Activated naive CD4-positive, alpha-beta T cell treated with anti-CD3 and anti-CD28 coated beads, Interleukin-2, amount 50 U/mL, for 72 hours (primary cell): ENCODE measurements at regions not wholly inside any gene's neighbourhood (a gene's known extent, or its start where the extent isn't known, plus 50 kb on each side); places are given as distances from the start of the nearest gene placed in this dataset.
"Not testable (repeated sequence)": the region's sequence is repeated elsewhere in the genome, so short reads cannot be mapped to it uniquely, and the experiment has no call there.

Experiments used
- ATAC-seq, 2 donors: fragments of 150-1000 bp; cut with Tn5 transposase; 2 replicates each; pipeline ENCODE4 v1.10.0; 2021; ENCODE audit warnings: mild to moderate bottlenecking in 2 of 2, moderate library complexity in 2 of 2
- DNase-seq, 2 donors: peaks; one replicate each; pipeline ENCODE4 v3.0.0; 2021 to 2022; ENCODE audit warnings: low spot score in 2 of 2
- H3K27ac Mint-ChIP-seq, 2 donors: one replicate each; pipeline ENCODE4 v1.8.0; 2022; ENCODE audit warnings: mild to moderate bottlenecking in 2 of 2, mixed read lengths in 2 of 2
- H3K36me3 Mint-ChIP-seq, 2 donors: one replicate each; pipeline ENCODE4 v1.8.0; 2022; ENCODE audit warnings: mixed read lengths in 2 of 2
- H3K9me3 Mint-ChIP-seq, 2 donors: one replicate each; pipeline ENCODE4 v1.8.0; 2022; ENCODE audit warnings: mixed read lengths in 2 of 2

GRCh38 chr5:43893951-43894684 is 291.1 kb downstream of the NNT start:
- H3K27ac Mint-ChIP-seq: no peak overlapping the region
- ATAC-seq: no peak

GRCh38 chr5:43891112-43891511 is 288.1 kb downstream of the NNT start:
- no peak overlapping the region for H3K27ac Mint-ChIP-seq

More at GRCh38 chr5:43893951-43894684, 291.1 kb downstream of the NNT start:
- Mint-ChIP-seq H3K9me3 (peaks cover 0 to 7% of the 10 kb centered on the region in 2 donors), H3K36me3 (no peaks in the 10 kb centered on the region)
- DNase-seq: no peak

GRCh38 chr5:43889233-43889632 is 286.3 kb downstream of the NNT start:
- ATAC-seq (no peak), DNase-seq (no peak)
- peaks cover 3 to 5% of the 10 kb centered on the region in 2 donors for H3K9me3 Mint-ChIP-seq
- H3K36me3 Mint-ChIP-seq: no peaks in the 10 kb centered on the region
- no peak overlapping the region for H3K27ac Mint-ChIP-seq

More at GRCh38 chr5:43891112-43891511, 288.1 kb downstream of the NNT start:
- ATAC-seq (no peak), DNase-seq (no peak)
- H3K9me3 Mint-ChIP-seq: peaks cover 3 to 5% of the 10 kb centered on the region in 2 donors
- no peaks in the 10 kb centered on the region for H3K36me3 Mint-ChIP-seq

GRCh38 chr5:43875741-43876140 is 272.8 kb downstream of the NNT start:
- DNase-seq (no peak), ATAC-seq (no peak)
- Mint-ChIP-seq H3K27ac (no peak overlapping the region), H3K36me3 (no peaks in the 10 kb centered on the region), H3K9me3 (no peaks in the 10 kb centered on the region)

- ATAC-seq (no peak), DNase-seq (no peak)
- H3K9me3 Mint-ChIP-seq: no peaks in the 10 kb centered on the region
- no peak overlapping the region for H3K27ac Mint-ChIP-seq
- no peaks in the 10 kb centered on the region for H3K36me3 Mint-ChIP-seq
Measured at GRCh38 chr5:43874772-43875171, 271.8 kb downstream of the NNT start.

GRCh38 chr5:43873791-43874190 is 270.8 kb downstream of the NNT start:
- no peaks in the 10 kb centered on the region for H3K9me3 Mint-ChIP-seq
- ATAC-seq (no peak), DNase-seq (no peak)
- H3K36me3 Mint-ChIP-seq: no peaks in the 10 kb centered on the region
- no peak overlapping the region for H3K27ac Mint-ChIP-seq

- DNase-seq: no peak
- H3K36me3 Mint-ChIP-seq: no peaks in the 10 kb centered on the region
- H3K9me3 Mint-ChIP-seq: no peaks in the 10 kb centered on the region
- no peak overlapping the region for H3K27ac Mint-ChIP-seq
- ATAC-seq: no peak
Measured at GRCh38 chr5:43859309-43859708, 256.3 kb downstream of the NNT start.

- Mint-ChIP-seq H3K27ac (no peak overlapping the region), H3K36me3 (no peaks in the 10 kb centered on the region), H3K9me3 (no peaks in the 10 kb centered on the region)
- no peak for ATAC-seq
- no peak for DNase-seq
Measured at GRCh38 chr5:43855452-43855851, 252.5 kb downstream of the NNT start.

- ATAC-seq: no peak
Measured at GRCh38 chr5:43854697-43855292, 251.8 kb downstream of the NNT start.

GRCh38 chr5:43852279-43852678 is 249.3 kb downstream of the NNT start:
- ATAC-seq (no peak), DNase-seq (no peak)
- H3K36me3 Mint-ChIP-seq: no peaks in the 10 kb centered on the region
- no peak overlapping the region for H3K27ac Mint-ChIP-seq
- H3K9me3 Mint-ChIP-seq: peaks cover 0 to 4% of the 10 kb centered on the region in 2 donors

More at GRCh38 chr5:43854697-43855292, 251.8 kb downstream of the NNT start:
- Mint-ChIP-seq H3K9me3 (peaks cover 0 to 4% of the 10 kb centered on the region in 2 donors), H3K36me3 (no peaks in the 10 kb centered on the region), H3K27ac (no peak overlapping the region)
- DNase-seq: no peak

- Mint-ChIP-seq H3K27ac (no peak overlapping the region), H3K36me3 (no peaks in the 10 kb centered on the region), H3K9me3 (peaks cover 0 to 4% of the 10 kb centered on the region in 2 donors)
- no peak for ATAC-seq
- DNase-seq: no peak
Measured at GRCh38 chr5:43851741-43852140, 248.8 kb downstream of the NNT start.

GRCh38 chr5:43840424-43841125 is 237.6 kb downstream of the NNT start:
- Mint-ChIP-seq H3K36me3 (no peaks in the 10 kb centered on the region), H3K9me3 (peaks cover 7 to 8% of the 10 kb centered on the region in 2 donors), H3K27ac (no peak overlapping the region)
- no peak for DNase-seq
- no peak for ATAC-seq

GRCh38 chr5:43839218-43839617 is 236.2 kb downstream of the NNT start:
- H3K27ac Mint-ChIP-seq: no peak overlapping the region
- H3K36me3 Mint-ChIP-seq: no peaks in the 10 kb centered on the region

GRCh38 chr5:43837996-43838395 is 235.0 kb downstream of the NNT start:
- no peak for DNase-seq
- H3K36me3 Mint-ChIP-seq: no peaks in the 10 kb centered on the region
- no peak for ATAC-seq
- peaks cover 7 to 8% of the 10 kb centered on the region in 2 donors for H3K9me3 Mint-ChIP-seq
- no peak overlapping the region for H3K27ac Mint-ChIP-seq

More at GRCh38 chr5:43839218-43839617, 236.2 kb downstream of the NNT start:
- H3K9me3 Mint-ChIP-seq: peaks cover 7 to 8% of the 10 kb centered on the region in 2 donors
- ATAC-seq: no peak
- no peak for DNase-seq

- H3K36me3 Mint-ChIP-seq: no peaks in the 10 kb centered on the region
- peaks cover 0 to 8% of the 10 kb centered on the region in 2 donors for H3K9me3 Mint-ChIP-seq
- DNase-seq: no peak
- no peak overlapping the region for H3K27ac Mint-ChIP-seq
- no peak for ATAC-seq
Measured at GRCh38 chr5:43837091-43837490, 234.1 kb downstream of the NNT start.

GRCh38 chr5:43833961-43834360 is 231.0 kb downstream of the NNT start:
- Mint-ChIP-seq H3K36me3 (no peaks in the 10 kb centered on the region), H3K27ac (no peak overlapping the region), H3K9me3 (peaks cover 4 to 7% of the 10 kb centered on the region in 2 donors)
- DNase-seq (no peak), ATAC-seq (no peak)

- H3K36me3 Mint-ChIP-seq, H3K9me3 Mint-ChIP-seq, ATAC-seq, DNase-seq, H3K27ac Mint-ChIP-seq: not testable (repeated sequence)
Measured at GRCh38 chr5:43824325-43824964, 221.5 kb downstream of the NNT start.
